HG02938 (cell line): ENCODE measurements at regions not wholly inside any gene's neighbourhood (a gene's known extent, or its start where the extent isn't known, plus 50 kb on each side); places are given as distances from the start of the nearest gene placed in this dataset.
"Not testable (repeated sequence)": the region's sequence is repeated elsewhere in the genome, so short reads cannot be mapped to it uniquely, and the experiment has no call there.

Source experiments
- ATAC-seq: cut with Tn5 transposase; IDR thresholded peaks from one replicate; pipeline ENCODE4 v1.9.1; 2021; ENCODE audit warnings: mild to moderate bottlenecking, moderate library complexity; ENCODE audit not compliant: unreplicated experiment

DNA sequence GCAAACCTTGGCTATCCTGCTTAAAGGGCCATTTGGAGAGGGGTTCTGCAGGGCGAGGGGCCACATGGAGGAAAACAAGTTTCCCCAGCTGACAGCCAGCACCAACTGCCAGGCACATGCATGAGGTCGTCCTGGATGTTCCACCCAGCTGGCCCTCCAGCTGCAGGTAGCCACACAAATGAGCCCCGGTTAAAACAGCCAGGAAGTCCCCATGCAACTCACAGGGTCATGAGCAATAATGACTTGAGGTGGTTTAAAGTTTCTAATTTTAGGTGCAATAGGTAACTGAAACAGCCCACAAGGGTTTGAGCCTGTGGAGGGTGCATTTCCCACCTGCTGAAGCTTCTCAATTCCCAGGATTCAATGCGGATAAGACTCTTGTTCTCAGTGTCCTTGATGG, 160.8 kb upstream of the CCZ1B start:
- not testable (repeated sequence) for ATAC-seq

DNA sequence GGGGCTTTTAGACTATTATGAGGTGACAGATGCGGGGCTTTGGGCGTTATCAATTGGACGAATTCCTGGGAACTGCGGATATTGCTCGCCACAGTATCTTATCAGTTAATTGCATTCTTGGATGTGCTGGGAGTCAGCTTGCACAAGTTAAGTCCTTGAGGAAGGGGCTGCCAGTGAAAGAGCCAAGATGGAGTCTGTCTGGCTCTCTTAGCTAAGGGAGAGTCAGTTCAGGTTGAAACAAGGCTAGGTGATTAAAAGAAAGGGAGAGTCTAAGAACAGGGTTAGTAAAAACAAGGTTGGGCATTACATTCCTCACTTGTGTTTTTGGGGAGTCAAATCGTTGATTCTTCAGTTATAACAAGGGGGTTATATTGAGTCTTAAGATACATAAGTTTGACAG, 162.5 kb upstream of the CCZ1B start:
- ATAC-seq, result not testable (repeated sequence)

DNA sequence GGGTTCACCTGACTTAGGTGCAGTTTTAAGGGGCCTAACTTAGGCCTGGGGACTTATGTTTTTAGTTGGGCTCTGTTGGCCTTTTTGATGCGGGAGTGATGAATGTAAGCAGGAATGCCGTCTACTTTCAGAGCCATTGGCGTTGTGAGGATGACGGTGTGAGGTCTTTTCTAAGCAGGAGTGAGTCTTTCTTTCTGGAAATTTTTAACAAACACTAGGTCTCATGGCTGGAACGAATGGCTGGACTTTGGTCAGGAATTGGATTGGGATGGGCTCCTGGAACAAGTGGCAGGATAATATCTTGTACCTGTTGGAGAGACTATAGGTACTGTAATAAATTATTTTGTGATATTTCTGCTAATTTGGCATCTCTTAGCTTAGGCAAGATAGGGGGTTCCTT, 163.9 kb upstream of the CCZ1B start:
- ATAC-seq, result not testable (repeated sequence)

DNA sequence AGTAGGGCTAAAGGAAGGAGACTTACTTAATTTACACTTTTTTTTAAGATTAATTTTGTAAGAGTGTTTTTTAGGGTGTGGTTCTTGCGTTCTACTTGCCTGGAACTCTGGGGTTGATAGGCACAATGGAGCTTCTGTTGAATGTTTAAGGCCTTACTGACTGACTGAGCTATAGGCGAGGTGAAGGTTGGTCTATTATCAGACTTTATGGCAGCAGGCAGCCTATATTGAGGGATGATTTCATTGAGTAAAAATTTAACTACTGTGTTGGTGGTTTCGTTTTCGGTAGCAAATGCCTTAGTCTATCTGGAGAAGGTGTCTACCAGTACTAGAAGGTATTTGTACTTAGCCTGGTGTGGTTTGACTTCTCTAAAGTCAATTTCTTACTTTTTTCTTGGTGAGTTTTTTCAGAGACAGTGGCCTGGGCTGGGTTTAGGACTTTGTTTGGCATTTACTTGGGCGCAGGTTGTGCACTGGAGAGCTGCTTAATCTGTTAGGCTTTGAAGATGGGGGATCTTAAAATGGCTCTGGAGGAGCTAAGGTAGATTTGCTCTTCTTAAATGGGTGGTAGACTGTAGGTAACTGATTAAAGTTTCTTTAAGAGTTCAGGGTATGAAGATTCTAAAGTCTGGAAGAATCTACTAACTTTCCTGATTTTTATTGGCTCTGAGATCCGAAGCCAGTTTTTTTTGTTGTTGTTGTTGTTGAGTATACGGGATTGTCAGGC, 164.5 kb upstream of the CCZ1B start:
- not testable (repeated sequence) for ATAC-seq

DNA sequence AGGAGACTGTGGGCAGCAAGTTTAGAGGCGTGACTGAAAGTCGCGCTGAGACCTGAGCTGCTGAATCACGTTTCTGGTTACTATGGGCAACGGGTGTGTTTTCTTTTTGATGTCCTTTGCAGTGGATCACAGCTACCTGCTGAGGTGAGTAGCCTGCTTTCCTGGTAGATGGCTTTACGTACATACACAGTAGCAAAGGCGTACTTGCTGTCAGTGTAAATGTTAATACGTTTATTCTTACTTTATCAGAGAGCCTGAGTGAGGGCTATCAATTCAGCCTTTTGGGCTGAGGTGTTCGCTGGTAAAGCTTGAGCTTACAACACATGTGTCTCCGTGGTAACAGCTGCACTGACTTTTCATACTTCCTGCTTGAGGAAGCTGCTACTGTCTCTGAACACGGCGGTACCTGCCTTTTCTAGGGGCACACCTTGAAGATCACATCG, 165.1 kb upstream of the CCZ1B start:
- ATAC-seq, result not testable (repeated sequence)

DNA sequence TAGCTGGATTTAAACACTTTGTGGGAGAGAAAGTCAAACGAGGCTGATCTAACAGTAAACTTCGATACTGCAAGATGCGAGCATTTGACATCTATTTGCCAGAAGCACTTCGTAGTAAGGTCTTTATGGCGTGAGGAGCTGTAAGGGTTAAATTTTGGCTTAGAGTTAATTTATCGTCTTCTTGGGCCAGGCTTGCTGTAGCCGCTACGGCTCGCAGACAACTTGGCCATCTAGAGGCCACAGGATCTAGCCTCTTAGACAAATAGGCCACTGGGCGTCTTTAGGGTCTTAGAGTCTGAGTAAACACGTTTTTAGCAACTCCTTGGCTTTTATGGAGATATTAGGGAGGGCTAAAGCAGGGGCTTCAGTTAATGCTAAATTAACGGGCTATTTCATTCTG, 165.6 kb upstream of the CCZ1B start:
- not testable (repeated sequence) for ATAC-seq

DNA sequence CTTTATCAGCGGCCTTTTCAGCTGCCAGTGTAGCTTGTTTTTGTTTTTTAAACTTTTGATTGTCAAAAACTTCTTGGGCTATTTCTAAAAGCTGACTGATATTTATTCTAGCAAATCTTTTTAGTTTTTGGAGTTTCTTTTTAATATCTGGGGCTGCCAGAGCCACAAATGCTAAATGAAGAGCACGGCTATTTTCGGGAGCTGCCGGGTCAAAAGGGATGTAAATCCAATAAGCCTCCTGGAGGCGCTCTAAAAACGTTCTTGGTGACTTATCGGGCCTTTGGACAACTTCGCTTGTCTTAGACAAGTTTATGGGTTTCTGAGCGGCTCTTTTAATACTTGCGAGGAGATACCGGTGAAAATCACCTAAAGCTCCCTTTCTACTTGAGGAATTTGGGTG, 166.1 kb upstream of the CCZ1B start:
- not testable (repeated sequence) for ATAC-seq

DNA sequence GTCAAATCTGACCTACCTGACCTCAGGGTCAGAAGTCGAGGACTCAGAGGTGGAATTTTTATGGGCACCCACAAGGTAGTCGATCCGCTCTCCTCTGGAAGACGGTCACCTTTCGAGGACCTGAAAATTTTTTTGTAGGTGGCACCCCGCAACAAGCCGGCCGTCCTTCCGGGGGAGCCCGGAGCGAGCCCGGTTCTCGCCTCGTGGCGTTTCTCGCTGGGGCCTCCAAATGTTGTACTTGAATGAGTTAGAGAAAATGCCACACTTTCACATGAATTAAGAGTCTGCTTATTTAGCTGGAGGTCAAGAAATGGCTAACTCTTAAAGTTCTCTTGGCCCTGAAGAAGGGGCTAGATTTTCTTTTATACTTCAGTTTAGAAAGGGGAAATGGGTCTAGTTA, 169.0 kb upstream of the CCZ1B start:
- not testable (repeated sequence) for ATAC-seq

DNA sequence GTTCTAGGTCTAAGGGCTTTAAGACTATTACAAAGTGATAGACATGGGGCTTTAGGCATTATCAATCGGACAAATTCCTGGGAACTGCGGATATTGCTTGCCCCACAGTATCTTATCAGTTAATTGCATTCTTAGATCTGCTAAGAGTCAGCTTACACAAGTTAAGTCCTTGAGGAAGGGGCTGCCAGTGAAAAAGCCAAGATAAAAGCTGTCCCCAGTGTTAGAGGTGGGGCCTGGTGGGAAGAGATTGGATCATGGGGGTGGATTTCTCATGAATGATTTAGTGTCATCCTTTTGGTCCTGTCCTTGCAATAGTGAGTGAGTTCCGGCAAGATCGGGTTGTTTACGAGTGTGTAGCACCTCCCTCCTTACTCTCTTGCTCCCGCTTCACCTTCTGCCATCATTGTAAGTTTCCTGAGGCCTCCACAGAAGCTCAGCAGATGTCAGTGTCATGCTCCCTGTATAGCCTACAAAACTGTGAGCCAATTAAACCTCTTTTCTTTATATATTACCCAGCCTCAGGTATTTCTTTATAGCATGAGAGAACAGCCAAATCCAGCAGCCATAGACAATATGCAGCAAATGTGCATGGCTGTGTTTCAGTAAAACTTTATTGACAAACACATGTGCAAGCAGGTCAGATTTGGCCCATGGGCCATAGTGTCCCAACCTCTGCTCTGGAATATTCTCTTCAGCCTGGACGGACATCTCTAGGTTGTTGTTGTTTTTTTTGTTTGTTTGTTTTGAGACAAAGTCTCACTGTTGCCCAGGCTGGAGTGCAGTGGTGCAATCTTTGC, 169.6 kb upstream of the CCZ1B start:
- ATAC-seq, result not testable (repeated sequence)

DNA sequence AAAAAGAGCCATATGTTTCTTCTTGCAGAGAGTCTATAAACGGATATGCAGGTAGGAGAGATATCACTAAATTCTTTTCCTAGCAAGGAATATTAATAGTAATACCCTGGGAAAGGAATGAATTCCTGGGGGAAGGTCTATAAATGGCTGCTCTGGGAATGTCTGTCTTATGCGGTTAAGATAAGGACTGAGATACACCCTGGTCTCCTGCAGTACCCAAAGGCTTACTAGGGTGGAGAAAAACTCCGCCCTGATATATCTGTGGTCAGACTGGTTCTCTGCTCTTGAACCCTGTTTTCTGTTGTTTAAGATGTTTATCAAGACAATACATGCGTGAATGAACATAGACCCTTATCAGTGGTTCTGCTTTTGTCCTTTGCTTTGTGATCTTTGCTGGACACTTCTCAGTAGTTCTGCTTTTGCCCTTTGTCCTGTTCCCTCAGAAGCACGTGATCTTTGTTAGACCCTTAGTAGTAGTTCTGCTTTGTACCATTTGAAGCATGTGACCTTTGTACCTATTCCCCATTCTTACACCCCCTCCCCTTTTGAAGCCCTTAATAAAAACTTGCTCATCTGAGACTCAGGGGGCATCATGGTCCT, 173.1 kb upstream of the CCZ1B start:
- ATAC-seq, result not testable (repeated sequence)

DNA sequence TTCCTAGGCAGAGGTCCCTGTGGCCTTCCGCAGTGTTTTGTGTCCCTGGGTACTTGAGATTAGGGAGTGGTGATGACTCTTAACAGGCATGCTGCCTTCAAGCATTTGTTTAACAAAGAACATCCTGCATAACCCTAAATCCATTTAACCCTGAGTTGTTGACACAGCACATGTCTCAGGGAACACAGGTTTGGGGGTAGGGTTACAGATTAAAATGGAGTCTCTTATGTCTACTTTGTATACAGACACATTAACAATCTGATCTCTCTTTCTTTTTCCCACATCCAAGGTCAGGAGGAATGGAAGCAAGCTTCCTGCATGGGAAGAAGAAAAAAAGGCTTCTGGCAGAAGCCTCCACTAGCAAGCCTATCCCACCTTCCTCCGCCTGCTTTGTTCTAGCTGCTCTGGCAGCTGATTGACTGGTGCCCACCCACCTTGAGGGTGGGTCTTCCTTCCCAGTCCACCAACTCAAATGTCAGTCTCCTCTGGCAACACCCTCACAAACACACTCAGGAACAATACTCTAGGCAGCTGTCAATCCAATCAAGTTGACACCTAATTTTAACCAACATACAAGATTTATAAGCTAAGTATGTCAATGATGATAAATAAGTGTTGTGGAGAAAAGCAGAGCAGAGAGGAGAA, 176.5 kb upstream of the CCZ1B start:
- ATAC-seq, result no peak

DNA sequence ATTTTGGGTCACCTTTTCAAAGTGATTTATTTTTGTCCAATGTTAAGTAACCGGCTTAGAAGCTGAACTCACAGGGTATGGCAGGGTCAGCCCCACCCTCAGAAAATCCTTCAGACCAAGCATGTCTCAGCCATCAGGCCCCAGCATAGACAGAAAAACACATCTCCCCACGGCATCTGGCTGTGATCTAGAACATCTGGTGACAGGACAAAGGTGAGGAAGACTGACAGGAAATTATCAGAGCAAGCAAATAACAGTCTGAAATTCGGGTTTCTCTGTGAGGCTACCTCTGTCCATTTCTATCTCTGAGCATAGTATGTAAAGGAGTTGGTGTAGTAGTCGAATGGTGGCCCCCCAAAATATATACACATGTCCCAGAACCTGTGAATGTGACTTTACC, 177.0 kb upstream of the C1GALT1 start:
- no peak for ATAC-seq

DNA sequence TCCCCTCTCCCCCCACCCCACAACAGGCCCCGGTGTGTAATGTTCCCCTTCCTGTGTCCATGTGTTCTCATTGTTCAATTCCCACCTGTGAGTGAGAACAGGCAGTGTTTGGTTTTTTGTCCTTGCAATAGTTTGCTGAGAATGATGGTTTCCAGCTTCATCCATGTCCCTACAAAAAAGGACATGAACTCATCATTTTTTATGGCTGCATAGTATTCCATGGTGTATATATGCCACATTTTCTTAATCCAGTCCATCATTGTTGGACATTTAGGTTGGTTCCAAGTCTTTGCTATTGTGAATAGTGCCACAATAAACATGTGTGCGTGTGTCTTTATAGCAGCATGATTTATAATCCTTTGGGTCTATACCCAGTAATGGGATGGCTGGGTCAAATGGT, 176.4 kb upstream of the C1GALT1 start:
- ATAC-seq, result not testable (repeated sequence)

DNA sequence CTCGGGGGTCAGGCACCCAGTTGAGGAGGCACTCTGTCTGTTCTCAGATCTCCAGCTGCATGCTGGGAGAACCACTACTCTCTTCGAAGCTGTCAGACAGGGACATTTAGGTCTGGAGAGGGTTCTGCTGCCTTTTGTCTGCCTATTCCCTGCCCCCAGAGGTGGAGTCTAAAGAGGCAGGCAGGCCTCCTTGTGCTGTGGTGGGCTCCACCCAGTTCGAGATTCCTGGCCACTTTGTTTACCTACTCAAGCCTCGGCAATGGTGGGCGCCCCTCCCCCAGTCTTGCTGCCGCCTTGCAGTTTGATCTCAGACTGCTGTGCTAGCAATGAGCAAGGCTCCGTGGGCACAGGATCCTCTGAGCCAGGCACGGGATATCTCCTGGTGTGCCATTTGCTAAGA, 171.1 kb upstream of the C1GALT1 start:
- ATAC-seq, result not testable (repeated sequence)

DNA sequence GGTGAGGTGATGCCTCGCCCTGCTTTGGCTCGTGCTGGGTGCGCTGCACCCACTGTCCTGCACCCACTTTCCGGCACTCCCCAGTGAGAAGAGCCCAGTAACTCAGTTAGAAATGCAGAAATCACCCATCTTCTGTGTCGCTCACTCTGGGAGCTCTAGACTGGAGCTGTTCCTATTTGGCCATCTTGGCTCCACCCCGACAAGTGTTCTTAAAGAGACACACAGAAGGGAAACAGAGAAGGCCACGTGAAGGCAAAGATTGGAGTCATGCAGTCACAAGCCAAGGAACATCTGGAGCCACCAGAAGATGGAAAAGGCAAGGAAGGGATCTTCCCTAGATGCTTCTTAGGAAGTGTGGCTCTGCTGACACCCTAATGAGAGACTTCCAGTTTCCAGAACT, 170.6 kb upstream of the C1GALT1 start:
- ATAC-seq, result not testable (repeated sequence)

DNA sequence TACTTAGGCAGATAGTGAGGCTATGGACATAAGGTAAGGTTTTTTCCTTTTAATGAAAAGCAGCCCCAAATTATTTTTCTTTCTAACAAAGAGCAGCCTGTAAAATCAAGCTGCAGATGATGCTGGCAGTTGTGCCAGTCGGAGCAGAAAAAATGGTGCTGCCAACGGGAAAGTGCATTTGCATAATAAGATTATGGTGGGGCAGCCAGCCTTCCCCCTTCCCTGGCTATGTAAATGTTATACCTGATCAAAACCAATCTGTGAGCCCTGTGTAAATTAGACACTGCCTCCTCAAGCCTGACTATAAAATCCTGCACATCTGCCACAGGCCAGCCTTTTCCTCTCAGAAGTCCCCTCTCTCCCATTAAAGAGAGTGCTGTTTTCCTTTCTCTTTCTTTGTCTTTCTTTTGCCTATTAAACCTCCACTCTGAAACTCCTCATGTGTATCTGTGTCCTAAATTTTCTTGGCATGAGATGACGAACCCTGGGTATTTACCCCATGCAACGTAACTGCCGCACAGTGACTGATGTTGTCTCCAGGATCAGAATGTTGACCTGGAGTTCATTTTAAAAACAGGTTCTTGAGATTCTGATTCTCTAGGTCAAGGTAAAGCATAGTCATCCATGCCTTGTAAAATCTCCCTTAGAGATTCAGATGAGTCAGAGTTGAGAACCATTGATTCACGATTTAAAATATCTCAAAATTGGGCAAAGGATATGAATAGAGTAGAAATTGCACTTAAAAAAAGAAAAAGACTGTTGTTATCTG, 167.3 kb upstream of the C1GALT1 start:
- ATAC-seq, result no peak

DNA sequence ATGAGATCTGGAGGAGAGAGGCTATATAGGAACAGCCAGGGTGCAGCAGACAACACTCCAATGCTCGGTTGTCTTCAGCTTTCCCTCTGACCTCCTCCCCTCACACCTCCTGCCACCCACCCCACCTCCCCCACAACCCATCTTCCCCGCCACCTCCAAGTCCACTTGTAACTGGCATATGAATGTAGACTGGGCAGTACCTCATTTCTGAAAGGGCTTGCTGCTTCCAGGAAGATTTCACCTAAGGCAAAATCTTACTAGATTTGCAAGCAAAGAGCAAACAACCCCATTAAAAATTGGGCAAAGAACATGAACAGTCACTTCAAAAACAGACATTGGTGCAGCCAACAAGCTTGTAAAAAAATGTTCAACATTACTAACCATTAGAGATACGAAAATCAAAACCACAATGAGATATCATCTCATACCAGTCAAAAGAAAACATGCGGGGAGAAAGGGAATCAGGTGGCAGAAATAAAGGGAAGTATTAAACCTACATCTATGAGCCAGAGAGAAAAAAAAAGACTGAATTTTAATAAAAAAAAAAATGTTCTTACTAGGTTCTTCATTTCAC, 164.6 kb upstream of the C1GALT1 start:
- ATAC-seq, result no peak

DNA sequence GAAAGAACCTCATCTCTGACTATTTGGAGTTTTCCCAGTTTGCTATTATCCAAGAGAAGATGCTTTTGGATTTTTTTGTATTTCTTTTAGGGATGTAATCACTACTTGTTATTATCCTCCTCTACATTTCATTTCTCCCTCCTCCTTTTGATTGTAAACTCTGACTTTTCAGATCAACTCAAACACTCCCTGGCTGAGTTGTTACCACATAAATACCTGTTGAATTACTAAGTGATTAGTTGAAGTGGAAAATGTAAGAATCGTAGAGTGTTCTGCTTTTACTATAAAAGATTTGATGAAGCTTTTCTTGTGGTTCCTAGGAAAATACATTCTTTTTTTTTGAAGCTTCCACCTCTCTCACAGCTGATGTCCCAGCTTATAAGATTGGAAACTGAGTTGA, 164.1 kb upstream of the C1GALT1 start:
- no peak for ATAC-seq

DNA sequence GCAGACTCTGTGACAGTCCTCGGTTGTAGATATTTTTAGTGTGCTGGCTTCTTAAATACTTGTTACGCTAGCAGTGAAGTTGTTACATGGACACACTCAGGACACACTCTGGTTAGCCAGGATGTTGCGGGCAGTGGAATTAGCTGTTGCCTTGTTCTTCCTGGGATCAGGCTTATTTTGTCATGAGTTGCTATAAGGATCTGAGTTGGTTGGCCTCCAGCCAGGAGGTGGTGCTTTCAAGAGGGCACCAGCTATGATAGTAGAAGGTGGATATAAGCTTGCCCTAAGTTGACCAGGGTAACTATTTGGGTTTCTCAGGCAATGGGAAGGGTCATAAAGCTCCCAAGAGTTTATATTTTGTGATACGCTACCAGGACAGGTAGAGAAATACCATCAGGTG, 150.1 kb upstream of the C1GALT1 start:
- no peak for ATAC-seq

DNA sequence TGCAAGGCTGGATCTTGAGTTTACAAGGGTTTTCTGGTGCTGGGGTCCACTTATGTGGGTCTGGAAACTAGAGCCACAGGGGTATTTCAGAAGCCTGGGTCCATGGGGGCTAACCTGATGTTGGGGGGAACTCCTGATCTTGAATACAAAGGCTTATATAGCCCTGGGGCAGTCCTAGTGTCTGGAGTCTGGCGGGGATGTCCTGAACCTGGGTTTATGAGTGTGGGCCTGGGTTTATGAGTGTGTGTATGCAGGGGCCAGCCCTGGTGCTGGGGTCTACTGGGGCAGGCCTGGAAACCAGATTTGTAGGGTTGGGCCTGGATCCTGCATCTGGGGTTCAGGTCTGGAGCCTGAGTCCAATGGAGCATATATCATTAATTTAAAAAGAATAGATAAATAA, 146.5 kb upstream of the C1GALT1 start:
- ATAC-seq, result no peak
